ENCODE measurements at regions not wholly inside any gene's neighbourhood (a gene's known extent, or its start where the extent isn't known, plus 50 kb on each side); places are given as distances from the start of the nearest gene placed in this dataset.
"Not testable (repeated sequence)": the region's sequence is repeated elsewhere in the genome, so short reads cannot be mapped to it uniquely, and the experiment has no call there.

DNA sequence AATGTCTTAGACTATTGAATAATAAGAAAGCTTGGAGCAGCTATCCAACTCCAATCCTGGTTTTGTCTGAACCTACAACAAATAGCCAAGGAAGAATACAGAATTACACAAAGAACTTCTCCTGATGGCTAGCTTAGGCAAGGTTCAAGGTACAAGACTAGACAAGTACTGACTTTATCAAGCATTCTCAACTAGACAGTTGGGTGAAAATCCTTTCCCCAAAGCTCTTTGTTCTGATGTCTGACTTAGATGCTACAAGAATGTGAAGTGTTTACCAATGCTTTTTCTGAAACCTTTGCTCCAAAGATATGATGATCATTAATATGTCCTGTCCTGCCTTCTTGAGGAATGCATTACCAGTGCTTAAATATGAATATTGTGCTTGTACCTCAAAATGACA, 113.8 kb downstream of the ANXA2 start:
- no peaks in the 10 kb centered on the region for H3K36me3 ChIP-seq (ENCODE audit: insufficient read depth, low read length)
- H3K4me2 ChIP-seq (ENCODE audit: low read length), result no peak overlapping the region
- H4K20me1 ChIP-seq (ENCODE audit: insufficient read depth), result no peaks in the 10 kb centered on the region
- TF ChIP-seq, protein P1, sequence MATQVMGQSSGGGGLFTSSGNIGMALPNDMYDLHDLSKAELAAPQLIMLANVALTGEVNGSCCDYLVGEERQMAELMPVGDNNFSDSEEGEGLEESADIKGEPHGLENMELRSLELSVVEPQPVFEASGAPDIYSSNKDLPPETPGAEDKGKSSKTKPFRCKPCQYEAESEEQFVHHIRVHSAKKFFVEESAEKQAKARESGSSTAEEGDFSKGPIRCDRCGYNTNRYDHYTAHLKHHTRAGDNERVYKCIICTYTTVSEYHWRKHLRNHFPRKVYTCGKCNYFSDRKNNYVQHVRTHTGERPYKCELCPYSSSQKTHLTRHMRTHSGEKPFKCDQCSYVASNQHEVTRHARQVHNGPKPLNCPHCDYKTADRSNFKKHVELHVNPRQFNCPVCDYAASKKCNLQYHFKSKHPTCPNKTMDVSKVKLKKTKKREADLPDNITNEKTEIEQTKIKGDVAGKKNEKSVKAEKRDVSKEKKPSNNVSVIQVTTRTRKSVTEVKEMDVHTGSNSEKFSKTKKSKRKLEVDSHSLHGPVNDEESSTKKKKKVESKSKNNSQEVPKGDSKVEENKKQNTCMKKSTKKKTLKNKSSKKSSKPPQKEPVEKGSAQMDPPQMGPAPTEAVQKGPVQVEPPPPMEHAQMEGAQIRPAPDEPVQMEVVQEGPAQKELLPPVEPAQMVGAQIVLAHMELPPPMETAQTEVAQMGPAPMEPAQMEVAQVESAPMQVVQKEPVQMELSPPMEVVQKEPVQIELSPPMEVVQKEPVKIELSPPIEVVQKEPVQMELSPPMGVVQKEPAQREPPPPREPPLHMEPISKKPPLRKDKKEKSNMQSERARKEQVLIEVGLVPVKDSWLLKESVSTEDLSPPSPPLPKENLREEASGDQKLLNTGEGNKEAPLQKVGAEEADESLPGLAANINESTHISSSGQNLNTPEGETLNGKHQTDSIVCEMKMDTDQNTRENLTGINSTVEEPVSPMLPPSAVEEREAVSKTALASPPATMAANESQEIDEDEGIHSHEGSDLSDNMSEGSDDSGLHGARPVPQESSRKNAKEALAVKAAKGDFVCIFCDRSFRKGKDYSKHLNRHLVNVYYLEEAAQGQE (IDR thresholded peaks at IDR 0.05; ENCODE audit: borderline replicate concordance), result no peak
- no peak for TF ChIP-seq TAF1 (IDR thresholded peaks at IDR 0.05; ENCODE audit: low read depth)
- H3K9me3 ChIP-seq (ENCODE audit: low read length), result no peaks in the 10 kb centered on the region
- H3F3A ChIP-seq (ENCODE audit: insufficient read depth, low read length, poor library complexity, severe bottlenecking), result no peaks in the 10 kb centered on the region
- H3K79me2 ChIP-seq (replicated peaks; ENCODE audit: insufficient read depth, low read length), result no peaks in the 10 kb centered on the region
- no peak overlapping the region for H3K9ac ChIP-seq (ENCODE audit: low read length)
- H3K27ac ChIP-seq (ENCODE audit: low read length), result no peak overlapping the region
- H2AFZ ChIP-seq (ENCODE audit: low read depth, low read length), result no peak overlapping the region
- no peak overlapping the region for H3K4me3 ChIP-seq (ENCODE audit: low read length)
- no peaks in the 10 kb centered on the region for H3K9me2 ChIP-seq (ENCODE audit: insufficient read depth, low read length)
- no peaks in the 10 kb centered on the region for H3K27me3 ChIP-seq (ENCODE audit: insufficient read depth, low read depth, low read length)

DNA sequence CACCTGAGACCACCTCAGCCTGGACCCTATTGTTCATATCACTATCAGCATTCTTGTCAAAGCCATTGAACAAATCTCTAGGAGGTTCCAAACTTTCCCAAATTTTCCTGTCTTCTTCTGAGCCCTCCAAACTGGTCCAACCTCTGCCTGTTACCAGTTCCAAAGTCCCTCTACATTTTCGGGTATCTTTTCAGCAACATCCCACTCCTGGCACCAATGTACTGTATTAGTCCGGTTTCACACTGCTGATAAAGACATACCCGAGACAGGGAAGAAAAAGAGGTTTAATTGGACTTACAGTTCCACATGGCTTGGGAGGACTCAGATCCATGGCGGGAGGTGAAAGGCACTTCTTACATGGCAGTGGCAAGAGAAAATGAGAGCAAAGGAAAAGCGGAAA, 101.9 kb downstream of the ANXA2 start:
- H4K20me1 ChIP-seq (ENCODE audit: insufficient read depth); H3K79me2 ChIP-seq (replicated peaks; ENCODE audit: insufficient read depth, low read length); H2AFZ ChIP-seq (ENCODE audit: low read depth, low read length); H3K9ac ChIP-seq (ENCODE audit: low read length); H3K27ac ChIP-seq (ENCODE audit: low read length); H3K27me3 ChIP-seq (ENCODE audit: insufficient read depth, low read depth, low read length); H3K9me2 ChIP-seq (ENCODE audit: insufficient read depth, low read length); H3F3A ChIP-seq (ENCODE audit: insufficient read depth, low read length, poor library complexity, severe bottlenecking); H3K9me3 ChIP-seq (ENCODE audit: low read length); H3K4me3 ChIP-seq (ENCODE audit: low read length); H3K4me2 ChIP-seq (ENCODE audit: low read length); H3K36me3 ChIP-seq (ENCODE audit: insufficient read depth, low read length): not testable (repeated sequence)

DNA sequence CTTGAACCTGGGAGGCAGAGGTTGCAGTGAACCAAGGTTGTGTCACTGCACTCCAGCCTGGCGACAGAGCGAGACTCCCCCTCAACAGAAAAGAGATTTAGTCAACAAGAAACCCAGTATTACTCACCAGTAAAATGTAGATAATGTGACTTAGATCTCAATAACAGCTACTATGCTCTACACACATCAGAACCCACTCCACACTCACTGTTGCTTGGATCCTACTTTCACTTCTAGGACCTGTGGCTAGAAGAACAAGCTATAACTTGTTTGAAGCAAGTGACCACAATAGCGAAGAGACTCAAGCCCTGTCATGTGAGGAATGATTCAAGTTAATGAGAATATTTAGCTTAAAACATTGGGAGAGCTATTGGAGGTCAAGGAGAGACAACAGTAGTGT, 100.7 kb downstream of the ANXA2 start:
- H3K9me2 ChIP-seq (ENCODE audit: insufficient read depth, low read length), result no peaks in the 10 kb centered on the region
- H3K36me3 ChIP-seq (ENCODE audit: insufficient read depth, low read length), result no peaks in the 10 kb centered on the region
- H3K27ac ChIP-seq (ENCODE audit: low read length), result no peak overlapping the region
- TF ChIP-seq POLR2AphosphoS5 (IDR thresholded peaks at IDR 0.05) (no peak), EZH2 (IDR thresholded peaks at IDR 0.05; ENCODE audit: borderline replicate concordance, insufficient read depth, low read length, poor library complexity, severe bottlenecking) (no peak), RAD21 (conservative IDR thresholded peaks at IDR 0.05) (no peak), SMC3 (conservative IDR thresholded peaks at IDR 0.05; ENCODE audit: poor library complexity) (no peak), EP300 (conservative IDR thresholded peaks at IDR 0.05; ENCODE audit: poor library complexity, severe bottlenecking) (no peak), MXI1 (conservative IDR thresholded peaks at IDR 0.05; ENCODE audit: poor library complexity, severe bottlenecking) (no peak), TAF1 (IDR thresholded peaks at IDR 0.05; ENCODE audit: low read depth) (no peak)
- TF ChIP-seq, protein P1 (IDR thresholded peaks at IDR 0.05; ENCODE audit: borderline replicate concordance), result no peak
- TF ChIP-seq, protein P2, sequence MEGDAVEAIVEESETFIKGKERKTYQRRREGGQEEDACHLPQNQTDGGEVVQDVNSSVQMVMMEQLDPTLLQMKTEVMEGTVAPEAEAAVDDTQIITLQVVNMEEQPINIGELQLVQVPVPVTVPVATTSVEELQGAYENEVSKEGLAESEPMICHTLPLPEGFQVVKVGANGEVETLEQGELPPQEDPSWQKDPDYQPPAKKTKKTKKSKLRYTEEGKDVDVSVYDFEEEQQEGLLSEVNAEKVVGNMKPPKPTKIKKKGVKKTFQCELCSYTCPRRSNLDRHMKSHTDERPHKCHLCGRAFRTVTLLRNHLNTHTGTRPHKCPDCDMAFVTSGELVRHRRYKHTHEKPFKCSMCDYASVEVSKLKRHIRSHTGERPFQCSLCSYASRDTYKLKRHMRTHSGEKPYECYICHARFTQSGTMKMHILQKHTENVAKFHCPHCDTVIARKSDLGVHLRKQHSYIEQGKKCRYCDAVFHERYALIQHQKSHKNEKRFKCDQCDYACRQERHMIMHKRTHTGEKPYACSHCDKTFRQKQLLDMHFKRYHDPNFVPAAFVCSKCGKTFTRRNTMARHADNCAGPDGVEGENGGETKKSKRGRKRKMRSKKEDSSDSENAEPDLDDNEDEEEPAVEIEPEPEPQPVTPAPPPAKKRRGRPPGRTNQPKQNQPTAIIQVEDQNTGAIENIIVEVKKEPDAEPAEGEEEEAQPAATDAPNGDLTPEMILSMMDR (IDR thresholded peaks at IDR 0.05; ENCODE audit: poor library complexity, severe bottlenecking), result no peak
- H3F3A ChIP-seq (ENCODE audit: insufficient read depth, low read length, poor library complexity, severe bottlenecking), result no peaks in the 10 kb centered on the region
- no peaks in the 10 kb centered on the region for H3K9me3 ChIP-seq (ENCODE audit: low read length)
- no peak overlapping the region for H3K4me2 ChIP-seq (ENCODE audit: low read length)
- no peak overlapping the region for H3K4me3 ChIP-seq (ENCODE audit: low read length)
- H4K20me1 ChIP-seq (ENCODE audit: insufficient read depth), result no peaks in the 10 kb centered on the region
- no peak overlapping the region for H3K9ac ChIP-seq (ENCODE audit: low read length)
- H2AFZ ChIP-seq (ENCODE audit: low read depth, low read length), result no peak overlapping the region
- H3K79me2 ChIP-seq (replicated peaks; ENCODE audit: insufficient read depth, low read length), result no peaks in the 10 kb centered on the region
- H3K27me3 ChIP-seq (ENCODE audit: insufficient read depth, low read depth, low read length), result no peaks in the 10 kb centered on the region

All from neural cell (in vitro differentiated cells).